IMR-90 (cell line): ENCODE measurements at regions not wholly inside any gene's neighbourhood (a gene's known extent, or its start where the extent isn't known, plus 50 kb on each side); places are given as distances from the start of the nearest gene placed in this dataset.

Experiments used
- ATAC-seq: fragments of 200-7000 bp; cut with Tn5 transposase; 2 replicates; pipeline ENCODE4 v1.9.1; 2020; ENCODE audit warnings: low read depth, mild to moderate bottlenecking, moderate library complexity
- BruUV-seq: library from RNA; stranded (reverse); fragments of 400-500 nt; replicated peaks from 2 replicates; lab custom pipeline; 2021; lab: Mats Ljungman, UMichigan
- CTCF ChIA-PET: fragments of 300-600 bp; formaldehyde crosslinking; extraction: SDS; loops from one replicate; lab custom pipeline; 2021; ENCODE audit warnings: antibody characterized with exemption; lab: Yijun Ruan, JAX
- POLR2A ChIA-PET: fragments of 300-600 bp; sonication (Branson Sonifier 250); formaldehyde crosslinking; loops from one replicate; lab custom pipeline; 2022; ENCODE audit warnings: antibody characterized with exemption; ENCODE audit not compliant: unreplicated experiment; lab: Charles Lee
- DNase-seq: peaks from one replicate; pipeline ENCODE4 v3.0.0; 2013
- H2AFZ ChIP-seq: replicated peaks from 2 replicates; pipeline ENCODE3; 2013; ENCODE audit warnings: low read length, mild to moderate bottlenecking; ENCODE audit not compliant: poor library complexity
- H2AK5ac ChIP-seq: 2 replicates; pipeline ENCODE4 v1.6.1; 2013; ENCODE audit warnings: low read depth, low read length, inconsistent platforms
- H2AK9ac ChIP-seq: replicated peaks from 2 replicates; pipeline ENCODE3; 2013; ENCODE audit warnings: mild to moderate bottlenecking, low read depth, low read length, moderate library complexity; ENCODE audit not compliant: poor library complexity
- H2BK120ac ChIP-seq: 2 replicates; pipeline ENCODE4 v1.6.1; 2013; ENCODE audit warnings: low read depth, low read length, inconsistent platforms
- H2BK15ac ChIP-seq: 3 replicates; pipeline ENCODE4 v1.6.1; 2013; ENCODE audit warnings: low read depth, low read length, inconsistent platforms
- H2BK20ac ChIP-seq: 2 replicates; pipeline ENCODE4 v1.6.1; 2013; ENCODE audit warnings: low read depth, mild to moderate bottlenecking, inconsistent platforms, low read length, moderate library complexity
- H2BK5ac ChIP-seq: 2 replicates; pipeline ENCODE4 v1.6.1; 2013; ENCODE audit warnings: mild to moderate bottlenecking, low read depth, low read length, inconsistent platforms; ENCODE audit not compliant: poor library complexity, severe bottlenecking
- H3K14ac ChIP-seq: replicated peaks from 2 replicates; pipeline ENCODE4 v1.6.1; 2013; ENCODE audit warnings: low read depth, low read length, inconsistent platforms
- H3K18ac ChIP-seq: 2 replicates; pipeline ENCODE4 v1.6.1; 2013; ENCODE audit warnings: low read depth, low read length, control low read depth
- H3K23ac ChIP-seq: 2 replicates; pipeline ENCODE4 v1.6.1; 2013; ENCODE audit warnings: low read depth, low read length, inconsistent platforms
- H3K27ac ChIP-seq: 2 replicates; pipeline ENCODE4 v1.5.1; 2013; ENCODE audit warnings: mild to moderate bottlenecking, control low read depth, low read length; ENCODE audit not compliant: insufficient read depth
- H3K27me3 ChIP-seq: 2 replicates; pipeline ENCODE4 v1.6.1; 2013; ENCODE audit warnings: low read length; ENCODE audit not compliant: control insufficient read depth, insufficient read depth
- H3K36me3 ChIP-seq: 2 replicates; pipeline ENCODE4 v1.6.1; 2013; ENCODE audit warnings: low read length, mixed read lengths; ENCODE audit not compliant: control insufficient read depth, insufficient read depth
- H3K4ac ChIP-seq: 2 replicates; pipeline ENCODE4 v1.6.1; 2013; ENCODE audit warnings: low read depth, low read length, inconsistent platforms
- H3K4me1 ChIP-seq: 2 replicates; pipeline ENCODE4 v1.6.1; 2013; ENCODE audit warnings: low read length, mixed read lengths; ENCODE audit not compliant: control insufficient read depth, insufficient read depth
- H3K4me2 ChIP-seq: 2 replicates; pipeline ENCODE4 v1.6.1; 2013; ENCODE audit warnings: low read depth, mild to moderate bottlenecking, control low read depth, low read length, moderate library complexity
- H3K4me3 ChIP-seq: 2 replicates; pipeline ENCODE4 v1.5.1; 2013; ENCODE audit warnings: low read depth, mild to moderate bottlenecking, control low read depth, low read length, moderate library complexity; ENCODE audit not compliant: insufficient read depth
- H3K56ac ChIP-seq: 2 replicates; pipeline ENCODE4 v1.6.1; 2013; ENCODE audit warnings: low read length, inconsistent platforms; ENCODE audit not compliant: insufficient read depth; ENCODE audit errors: extremely low read depth
- H3K79me1 ChIP-seq, 2 experiments: 2 replicates each; pipeline ENCODE4 v1.6.1; 2013; ENCODE audit warnings: low read length in 2 of 2, inconsistent platforms in 1 of 2, low read depth in 1 of 2
- H3K9ac ChIP-seq: 2 replicates; pipeline ENCODE4 v1.6.1; 2013; ENCODE audit warnings: low read depth, low read length, control low read depth
- H3K9me1 ChIP-seq: 2 replicates; pipeline ENCODE4 v1.6.1; 2013; ENCODE audit warnings: low read length, inconsistent platforms; ENCODE audit not compliant: insufficient read depth
- H3K9me3 ChIP-seq: 2 replicates; pipeline ENCODE4 v1.6.1; 2013; ENCODE audit warnings: low read length; ENCODE audit not compliant: control insufficient read depth, insufficient read depth
- H4K20me1 ChIP-seq: 2 replicates; pipeline ENCODE4 v1.6.1; 2013; ENCODE audit warnings: low read length, inconsistent platforms; ENCODE audit not compliant: insufficient read depth
- H4K5ac ChIP-seq: 2 replicates; pipeline ENCODE4 v1.6.1; 2013; ENCODE audit warnings: mild to moderate bottlenecking, low read depth, low read length, control low read depth
- H4K8ac ChIP-seq, 2 experiments: 2 replicates each; pipeline ENCODE4 v1.6.1; 2013; ENCODE audit warnings: low read depth in 2 of 2, low read length in 2 of 2, control low read depth in 1 of 2, inconsistent platforms in 1 of 2
- H4K91ac ChIP-seq: 2 replicates; pipeline ENCODE4 v1.6.1; 2013; ENCODE audit warnings: low read depth, low read length, inconsistent platforms; ENCODE audit not compliant: insufficient read depth
- BHLHE40 ChIP-seq: fragments of 150-350 bp; IDR thresholded peaks from 2 replicates; pipeline ENCODE4 v1.6.1; 2016; ENCODE audit warnings: mild to moderate bottlenecking, low read depth, low read length
- CEBPB ChIP-seq: IDR thresholded peaks from 2 replicates; pipeline ENCODE4 v1.6.1; 2012; ENCODE audit warnings: low read depth, low read length, improper control_type of control experiment
- CHD1 ChIP-seq: IDR thresholded peaks from 2 replicates; pipeline ENCODE4 v1.6.1; 2012; ENCODE audit warnings: low read depth, low read length, improper control_type of control experiment
- FOS ChIP-seq: fragments of 150-350 bp; IDR thresholded peaks from 2 replicates; pipeline ENCODE4 v1.6.1; 2016; ENCODE audit warnings: low read depth, low read length
- MAFK ChIP-seq: IDR thresholded peaks from 2 replicates; pipeline ENCODE4 v1.6.1; 2012; ENCODE audit warnings: low read depth, low read length, improper control_type of control experiment
- MAZ ChIP-seq: IDR thresholded peaks from 2 replicates; pipeline ENCODE4 v1.6.1; 2012; ENCODE audit warnings: low read depth, mild to moderate bottlenecking, low read length, improper control_type of control experiment, moderate library complexity, borderline replicate concordance
- MXI1 ChIP-seq: IDR thresholded peaks from 2 replicates; pipeline ENCODE4 v1.6.1; 2012; ENCODE audit warnings: low read depth, mild to moderate bottlenecking, low read length, moderate library complexity, borderline replicate concordance
- NFE2L2 ChIP-seq: fragments of 150-350 bp; IDR thresholded peaks from 2 replicates; pipeline ENCODE4 v1.6.1; 2016; ENCODE audit warnings: low read depth, mild to moderate bottlenecking, low read length
- POLR2A ChIP-seq: IDR thresholded peaks from 2 replicates; pipeline ENCODE4 v1.6.1; 2012; ENCODE audit warnings: mild to moderate bottlenecking, low read depth, low read length
- RAD21 ChIP-seq: IDR thresholded peaks from 2 replicates; pipeline ENCODE4 v1.6.1; 2012; ENCODE audit warnings: low read length, improper control_type of control experiment
- RCOR1 ChIP-seq: IDR thresholded peaks from 2 replicates; pipeline ENCODE4 v1.6.1; 2012; ENCODE audit warnings: mild to moderate bottlenecking, low read length, improper control_type of control experiment; ENCODE audit not compliant: insufficient replicate concordance
- RFX5 ChIP-seq: IDR thresholded peaks from 2 replicates; pipeline ENCODE4 v1.8.0; 2012; ENCODE audit warnings: low read depth, mild to moderate bottlenecking, low read length, moderate library complexity
- SMC3 ChIP-seq: fragments of 150-350 bp; IDR thresholded peaks from 2 replicates; pipeline ENCODE4 v1.6.1; 2016; ENCODE audit warnings: low read depth, mild to moderate bottlenecking, antibody characterized with exemption, low read length, moderate library complexity
- WGBS, 2 experiments: methylation state at CpG; one replicate each; pipeline versions ENCODE4 v1.1.5 to v1.1.7; 2013; ENCODE audit warnings: missing lambda C conversion rate in 2 of 2; ENCODE audit not compliant: insufficient read length in 1 of 2; ENCODE audit errors: extremely low coverage in 2 of 2; 5-methylcytosine and 5-hydroxymethylcytosine counted together
- dilution Hi-C: fragments of 300-500 bp; cut with HindIII; formaldehyde crosslinking; loops from one replicate; pipeline ENCODE4 v1.14.3; 2018; ENCODE audit warnings: low sequenced_read_pairs; ENCODE audit not compliant: unreplicated experiment
- in situ Hi-C: fragments of 300-500 bp; cut with MboI; formaldehyde crosslinking; loops from 3 replicates; pipeline ENCODE4 v1.14.3; 2019; ENCODE audit warnings: low sequenced_read_pairs, inconsistent platforms, mixed read lengths
- intact Hi-C: fragments of 100-400 bp; cut with micrococcal nuclease; formaldehyde crosslinking; loops from 2 replicates; pipeline ENCODE4 v1.10.0; 2022
- TF ChIP-seq, protein P1 (sequence below): fragments of 150-350 bp; IDR thresholded peaks from 2 replicates; pipeline ENCODE4 v1.6.1; 2016; ENCODE audit warnings: low read depth, mild to moderate bottlenecking, low read length, moderate library complexity, borderline replicate concordance
- TF ChIP-seq, protein P2 (sequence below): fragments of 150-350 bp; IDR thresholded peaks from 2 replicates; pipeline ENCODE4 v1.6.1; 2017; ENCODE audit warnings: mild to moderate bottlenecking, antibody characterized with exemption, low read length, low read depth
- TF ChIP-seq, protein P3 (sequence below): conservative IDR thresholded peaks from 2 replicates; pipeline ENCODE4 v1.5.1; 2012; ENCODE audit warnings: mild to moderate bottlenecking, low read depth, low read length, improper control_type of control experiment

DNA sequence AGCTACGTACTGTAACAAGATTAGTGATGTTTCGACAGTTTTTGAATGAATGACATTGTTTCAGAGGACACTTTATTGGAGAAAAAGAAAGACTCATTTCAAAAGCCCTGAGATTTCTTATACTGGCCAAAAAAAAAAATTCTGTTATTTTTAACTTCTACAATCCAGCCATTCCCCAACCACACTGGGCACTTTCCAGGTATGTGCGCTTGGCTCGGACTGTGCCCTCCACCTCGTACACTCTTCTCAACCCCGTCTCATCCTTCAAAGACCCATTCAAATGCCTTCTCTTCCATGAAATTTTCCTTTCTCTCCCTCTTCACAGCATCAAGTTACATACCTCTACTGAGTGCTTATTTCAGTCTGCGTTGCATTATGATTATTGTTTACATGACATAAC lies 328.5 kb upstream of the SOX2 start:
- TF ChIP-seq POLR2A (no peak), BHLHE40 (no peak), RCOR1 (no peak), CHD1 (no peak), RFX5 (no peak), MXI1 (no peak), NFE2L2 (no peak), RAD21 (no peak), MAFK (no peak), CEBPB (no peak), FOS (no peak), MAZ (no peak), SMC3 (no peak)
- TF ChIP-seq, protein P1, sequence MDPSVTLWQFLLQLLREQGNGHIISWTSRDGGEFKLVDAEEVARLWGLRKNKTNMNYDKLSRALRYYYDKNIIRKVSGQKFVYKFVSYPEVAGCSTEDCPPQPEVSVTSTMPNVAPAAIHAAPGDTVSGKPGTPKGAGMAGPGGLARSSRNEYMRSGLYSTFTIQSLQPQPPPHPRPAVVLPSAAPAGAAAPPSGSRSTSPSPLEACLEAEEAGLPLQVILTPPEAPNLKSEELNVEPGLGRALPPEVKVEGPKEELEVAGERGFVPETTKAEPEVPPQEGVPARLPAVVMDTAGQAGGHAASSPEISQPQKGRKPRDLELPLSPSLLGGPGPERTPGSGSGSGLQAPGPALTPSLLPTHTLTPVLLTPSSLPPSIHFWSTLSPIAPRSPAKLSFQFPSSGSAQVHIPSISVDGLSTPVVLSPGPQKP: no peak
- TF ChIP-seq, protein P2, sequence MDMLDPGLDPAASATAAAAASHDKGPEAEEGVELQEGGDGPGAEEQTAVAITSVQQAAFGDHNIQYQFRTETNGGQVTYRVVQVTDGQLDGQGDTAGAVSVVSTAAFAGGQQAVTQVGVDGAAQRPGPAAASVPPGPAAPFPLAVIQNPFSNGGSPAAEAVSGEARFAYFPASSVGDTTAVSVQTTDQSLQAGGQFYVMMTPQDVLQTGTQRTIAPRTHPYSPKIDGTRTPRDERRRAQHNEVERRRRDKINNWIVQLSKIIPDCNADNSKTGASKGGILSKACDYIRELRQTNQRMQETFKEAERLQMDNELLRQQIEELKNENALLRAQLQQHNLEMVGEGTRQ: no peak
- TF ChIP-seq, protein P3, sequence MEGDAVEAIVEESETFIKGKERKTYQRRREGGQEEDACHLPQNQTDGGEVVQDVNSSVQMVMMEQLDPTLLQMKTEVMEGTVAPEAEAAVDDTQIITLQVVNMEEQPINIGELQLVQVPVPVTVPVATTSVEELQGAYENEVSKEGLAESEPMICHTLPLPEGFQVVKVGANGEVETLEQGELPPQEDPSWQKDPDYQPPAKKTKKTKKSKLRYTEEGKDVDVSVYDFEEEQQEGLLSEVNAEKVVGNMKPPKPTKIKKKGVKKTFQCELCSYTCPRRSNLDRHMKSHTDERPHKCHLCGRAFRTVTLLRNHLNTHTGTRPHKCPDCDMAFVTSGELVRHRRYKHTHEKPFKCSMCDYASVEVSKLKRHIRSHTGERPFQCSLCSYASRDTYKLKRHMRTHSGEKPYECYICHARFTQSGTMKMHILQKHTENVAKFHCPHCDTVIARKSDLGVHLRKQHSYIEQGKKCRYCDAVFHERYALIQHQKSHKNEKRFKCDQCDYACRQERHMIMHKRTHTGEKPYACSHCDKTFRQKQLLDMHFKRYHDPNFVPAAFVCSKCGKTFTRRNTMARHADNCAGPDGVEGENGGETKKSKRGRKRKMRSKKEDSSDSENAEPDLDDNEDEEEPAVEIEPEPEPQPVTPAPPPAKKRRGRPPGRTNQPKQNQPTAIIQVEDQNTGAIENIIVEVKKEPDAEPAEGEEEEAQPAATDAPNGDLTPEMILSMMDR: no peak
- CTCF ChIA-PET: no interaction called here
- dilution Hi-C loops: no loop called here

More for the DNA sequence above, 328.5 kb upstream of the SOX2 start:
- no peaks in the 10 kb centered on the region for H4K20me1 ChIP-seq
- H2BK20ac ChIP-seq: no peak overlapping the region
- no peak overlapping the region for H4K91ac ChIP-seq
- no peak overlapping the region for H2AK5ac ChIP-seq
- H3K56ac ChIP-seq: no peak overlapping the region
- H4K5ac ChIP-seq: no peak overlapping the region
- no peak overlapping the region for H3K4me3 ChIP-seq
- no peak overlapping the region for H3K4me2 ChIP-seq
- H3K18ac ChIP-seq: no peak overlapping the region
- no TSS peak for BruUV-seq
- no peak overlapping the region for H2BK5ac ChIP-seq
- POLR2A ChIA-PET: no interaction called here
- ATAC-seq: no peak
- intact Hi-C loops: no loop called here
- H3K9me3 ChIP-seq: peaks cover 10% of the 10 kb centered on the region
- H3K27ac ChIP-seq: no peak overlapping the region
- no peak overlapping the region for H2AFZ ChIP-seq
- H3K27me3 ChIP-seq: no peaks in the 10 kb centered on the region
- 61% methylated on average over 4 of the region's 7 CpGs; no CpG with 5 or more reads in 1 of the 2 experiments for WGBS, 2 experiments
- H3K4me1 ChIP-seq: no peaks in the 10 kb centered on the region
- DNase-seq: no peak
- H2BK15ac ChIP-seq: no peak overlapping the region
- H3K4ac ChIP-seq: no peak overlapping the region
- H3K14ac ChIP-seq: no peak overlapping the region
- H3K23ac ChIP-seq: no peak overlapping the region
- in situ Hi-C loops: no loop called here
- H4K8ac ChIP-seq: no peak overlapping the region
- H2BK120ac ChIP-seq: no peak overlapping the region
- no peak overlapping the region for H2AK9ac ChIP-seq
- no peaks in the 10 kb centered on the region for H3K79me1 ChIP-seq
- H3K9me1 ChIP-seq: no peaks in the 10 kb centered on the region
- H3K36me3 ChIP-seq: no peaks in the 10 kb centered on the region
- no peak overlapping the region for H3K9ac ChIP-seq
